Effector memory CD4-positive, alpha-beta T cell (primary cell): ENCODE measurements at regions not wholly inside any gene's neighbourhood (a gene's known extent, or its start where the extent isn't known, plus 50 kb on each side); places are given as distances from the start of the nearest gene placed in this dataset.

Experiments
- DNase-seq, 3 donors: peaks; one replicate each; pipeline ENCODE4 v3.0.0-alpha.2; 2020
- H3K27ac ChIP-seq: 2 replicates; pipeline ENCODE4 v1.7.0; 2013; ENCODE audit warnings: mild to moderate bottlenecking, low read length, moderate library complexity; ENCODE audit not compliant: insufficient read depth, poor library complexity, severe bottlenecking
- H3K27me3 ChIP-seq: replicated peaks from 2 replicates; pipeline ENCODE4 v1.7.0; 2013; ENCODE audit warnings: mild to moderate bottlenecking, low read length; ENCODE audit not compliant: insufficient read depth, control insufficient read depth, poor library complexity, severe bottlenecking
- H3K36me3 ChIP-seq: 2 replicates; pipeline ENCODE4 v1.7.0; 2013; ENCODE audit warnings: mild to moderate bottlenecking, low read length, moderate library complexity; ENCODE audit not compliant: control insufficient read depth, insufficient read depth
- H3K4me1 ChIP-seq: 2 replicates; pipeline ENCODE4 v1.7.0; 2013; ENCODE audit warnings: low read length, mild to moderate bottlenecking; ENCODE audit not compliant: control insufficient read depth, insufficient read depth, poor library complexity, severe bottlenecking
- H3K4me3 ChIP-seq: 2 replicates; pipeline ENCODE4 v1.7.0; 2013; ENCODE audit warnings: low read length, low read depth, mild to moderate bottlenecking; ENCODE audit not compliant: insufficient read depth, poor library complexity, severe bottlenecking
- H3K9me3 ChIP-seq: 2 replicates; pipeline ENCODE4 v1.7.0; 2013; ENCODE audit warnings: mild to moderate bottlenecking, low read length, moderate library complexity; ENCODE audit not compliant: control insufficient read depth

DNA sequence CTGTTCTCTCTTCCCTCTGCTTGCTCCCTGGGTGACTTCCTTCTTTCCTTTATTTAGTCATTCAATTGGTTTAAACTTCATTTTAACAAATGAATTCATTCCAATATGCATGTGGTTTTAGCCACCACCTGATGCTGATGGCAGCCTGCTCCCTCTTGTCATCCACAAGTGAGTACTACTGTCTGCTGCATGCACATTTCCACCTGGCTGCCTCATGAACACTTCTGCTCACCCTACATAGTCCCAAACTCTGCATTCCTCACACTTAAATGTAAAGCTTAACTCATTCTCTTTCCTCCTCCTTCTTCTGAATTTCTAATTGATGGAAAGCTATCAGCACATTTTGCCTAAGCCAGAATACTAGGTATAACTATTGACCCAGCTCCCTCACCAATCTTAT lies 184.7 kb upstream of the ZNF462 start:
- H3K4me3 ChIP-seq, result no peak overlapping the region
- H3K9me3 ChIP-seq, result no peaks in the 10 kb centered on the region
- no peak for DNase-seq

GRCh38 chr9:106682420-106682819 lies 180.5 kb upstream of the ZNF462 start:
- H3K27ac ChIP-seq, result no peak overlapping the region
- no peaks in the 10 kb centered on the region for H3K4me1 ChIP-seq
- H3K4me3 ChIP-seq, result no peak overlapping the region
- no peaks in the 10 kb centered on the region for H3K36me3 ChIP-seq
- no peak for DNase-seq
- no peaks in the 10 kb centered on the region for H3K27me3 ChIP-seq
- no peaks in the 10 kb centered on the region for H3K9me3 ChIP-seq

More for the DNA sequence above, 184.7 kb upstream of the ZNF462 start:
- Histone ChIP-seq H3K36me3 (no peaks in the 10 kb centered on the region), H3K27me3 (no peaks in the 10 kb centered on the region), H3K27ac (no peak overlapping the region), H3K4me1 (no peaks in the 10 kb centered on the region)

GRCh38 chr9:106683454-106683853 lies 179.5 kb upstream of the ZNF462 start:
- Histone ChIP-seq H3K4me3 (no peak overlapping the region), H3K27ac (no peak overlapping the region), H3K36me3 (no peaks in the 10 kb centered on the region), H3K4me1 (no peaks in the 10 kb centered on the region), H3K9me3 (no peaks in the 10 kb centered on the region), H3K27me3 (no peaks in the 10 kb centered on the region)
- no peak for DNase-seq

GRCh38 chr9:106684940-106685695 lies 177.8 kb upstream of the ZNF462 start:
- H3K4me3 ChIP-seq, result no peak overlapping the region
- H3K9me3 ChIP-seq, result no peaks in the 10 kb centered on the region
- no peak for DNase-seq
- no peaks in the 10 kb centered on the region for H3K4me1 ChIP-seq
- no peak overlapping the region for H3K27ac ChIP-seq
- H3K36me3 ChIP-seq, result no peaks in the 10 kb centered on the region
- H3K27me3 ChIP-seq, result no peaks in the 10 kb centered on the region

- DNase-seq, result no peak
- Histone ChIP-seq H3K4me1 (no peaks in the 10 kb centered on the region), H3K36me3 (no peaks in the 10 kb centered on the region), H3K27ac (no peak overlapping the region), H3K4me3 (no peak overlapping the region), H3K9me3 (no peaks in the 10 kb centered on the region), H3K27me3 (no peaks in the 10 kb centered on the region)
Observed at GRCh38 chr9:106689089-106689488, 173.9 kb upstream of the ZNF462 start.

GRCh38 chr9:106691627-106692026 lies 171.3 kb upstream of the ZNF462 start:
- DNase-seq, result no peak
- H3K36me3 ChIP-seq, result no peaks in the 10 kb centered on the region
- no peaks in the 10 kb centered on the region for H3K27me3 ChIP-seq
- no peak overlapping the region for H3K4me3 ChIP-seq
- H3K9me3 ChIP-seq, result no peaks in the 10 kb centered on the region
- no peaks in the 10 kb centered on the region for H3K4me1 ChIP-seq
- no peak overlapping the region for H3K27ac ChIP-seq

DNA sequence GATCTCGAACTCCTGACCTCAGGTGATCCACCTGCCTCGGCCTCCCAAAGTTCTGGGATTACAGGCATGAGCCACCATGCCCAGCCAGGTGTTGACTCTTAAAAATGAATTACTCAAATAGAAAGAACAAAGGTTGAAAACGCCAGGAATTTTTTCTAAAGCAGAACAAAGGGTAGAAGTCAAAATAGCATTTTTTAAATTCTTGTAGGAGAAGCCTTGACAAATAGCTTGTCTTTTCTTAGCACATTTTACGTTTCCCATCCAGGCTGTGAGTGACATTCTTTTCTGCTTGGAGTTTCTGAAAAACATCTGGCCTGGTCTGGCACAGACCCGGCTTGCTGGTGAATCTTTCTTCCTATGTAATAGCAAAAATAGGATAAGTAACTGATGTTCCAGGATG lies 169.4 kb upstream of the ZNF462 start:
- no peak overlapping the region for H3K27ac ChIP-seq
- no peaks in the 10 kb centered on the region for H3K36me3 ChIP-seq
- no peaks in the 10 kb centered on the region for H3K9me3 ChIP-seq
- no peaks in the 10 kb centered on the region for H3K4me1 ChIP-seq
- H3K27me3 ChIP-seq, result no peaks in the 10 kb centered on the region
- DNase-seq, result no peak
- no peak overlapping the region for H3K4me3 ChIP-seq

- DNase-seq, result no peak
- Histone ChIP-seq H3K4me1 (no peaks in the 10 kb centered on the region), H3K27ac (no peak overlapping the region), H3K4me3 (no peak overlapping the region), H3K36me3 (no peaks in the 10 kb centered on the region), H3K27me3 (no peaks in the 10 kb centered on the region), H3K9me3 (no peaks in the 10 kb centered on the region)
Observed at GRCh38 chr9:106696804-106697203, 166.2 kb upstream of the ZNF462 start.

- Histone ChIP-seq H3K4me3 (no peak overlapping the region), H3K9me3 (no peaks in the 10 kb centered on the region), H3K27me3 (no peaks in the 10 kb centered on the region), H3K36me3 (no peaks in the 10 kb centered on the region), H3K4me1 (no peaks in the 10 kb centered on the region), H3K27ac (no peak overlapping the region)
- DNase-seq, result no peak
Observed at GRCh38 chr9:106697390-106697749, 165.6 kb upstream of the ZNF462 start.

GRCh38 chr9:106697750-106698502 lies 165.0 kb upstream of the ZNF462 start:
- DNase-seq, result no peak
- H3K4me3 ChIP-seq, result no peak overlapping the region

More at GRCh38 chr9:106697750-106698502, 165.0 kb upstream of the ZNF462 start:
- Histone ChIP-seq H3K4me1 (no peaks in the 10 kb centered on the region), H3K36me3 (no peaks in the 10 kb centered on the region), H3K27ac (no peak overlapping the region), H3K27me3 (no peaks in the 10 kb centered on the region), H3K9me3 (no peaks in the 10 kb centered on the region)
